OCI-LY3 (cell line): ENCODE measurements at regions not wholly inside any gene's neighbourhood (a gene's known extent, or its start where the extent isn't known, plus 50 kb on each side); places are given as distances from the start of the nearest gene placed in this dataset.

Experiments used
- H2AFZ ChIP-seq: fragments of 200-600, 300-600 bp; shearing (Covaris generic); 2 replicates; pipeline ENCODE4 v1.6.0; 2014; ENCODE audit warnings: antibody characterized with exemption, low read depth, low read length
- H3K27ac ChIP-seq: fragments of 200-600, 300-600 bp; sonication (generic); 2 replicates; pipeline ENCODE4 v1.5.1; 2014; ENCODE audit warnings: mild to moderate bottlenecking, low read length, moderate library complexity, mixed read lengths
- H3K27me3 ChIP-seq: fragments of 200-600, 300-600 bp; sonication (generic); 2 replicates; pipeline ENCODE4 v1.6.1; 2014; ENCODE audit warnings: low read depth, low read length, mixed read lengths
- H3K36me3 ChIP-seq: fragments of 200-600, 300-600 bp; sonication (generic); replicated peaks from 2 replicates; pipeline ENCODE3; 2014; ENCODE audit warnings: low read depth, low read length, mixed read lengths
- H3K4me1 ChIP-seq: fragments of 300-600, 200-600 bp; sonication (generic); 2 replicates; pipeline ENCODE4 v1.6.1; 2014; ENCODE audit warnings: low read length, mixed read lengths
- H3K4me2 ChIP-seq: fragments of 200-600, 300-600 bp; sonication (generic); 2 replicates; pipeline ENCODE4 v1.6.1; 2014; ENCODE audit warnings: low read length, mixed read lengths
- H3K4me3 ChIP-seq: fragments of 300-600, 200-600 bp; sonication (generic); 2 replicates; pipeline ENCODE4 v1.5.1; 2014; ENCODE audit warnings: antibody characterized with exemption, mild to moderate bottlenecking, low read length, moderate library complexity
- H3K79me2 ChIP-seq: fragments of 300-600, 200-600 bp; shearing (Covaris generic); 2 replicates; pipeline ENCODE4 v1.6.1; 2014; ENCODE audit warnings: mild to moderate bottlenecking, low read length, mixed read lengths
- H3K9ac ChIP-seq: fragments of 300-600, 200-600 bp; shearing (Covaris generic); 2 replicates; pipeline ENCODE4 v1.6.0; 2014; ENCODE audit warnings: mild to moderate bottlenecking, low read length, moderate library complexity
- H3K9me3 ChIP-seq: fragments of 200-600, 300-600 bp; shearing (Covaris generic); 2 replicates; pipeline ENCODE4 v1.6.1; 2014; ENCODE audit warnings: low read length, mixed read lengths; ENCODE audit not compliant: insufficient read depth
- H4K20me1 ChIP-seq: fragments of 200-600, 300-600 bp; sonication (generic); 2 replicates; pipeline ENCODE4 v1.6.1; 2016; ENCODE audit warnings: low read length, mixed read lengths; ENCODE audit not compliant: insufficient read depth
- CTCF ChIP-seq: fragments of 200-600, 300-600 bp; sonication (generic); IDR thresholded peaks from 2 replicates; pipeline ENCODE4 v1.5.1; 2014; ENCODE audit warnings: antibody characterized with exemption, low read length, low read depth
- EZH2phosphoT487 ChIP-seq: fragments of 200-600 bp; shearing (Covaris generic); IDR thresholded peaks from 2 replicates; pipeline ENCODE4 v1.6.1; 2018; ENCODE audit warnings: antibody characterized with exemption, mixed run types, low read depth

GRCh38 chr10:90407131-90407530 is 450.7 kb downstream of the HTR7 start:
- TF ChIP-seq CTCF (no peak), EZH2phosphoT487 (no peak)
- no peaks in the 10 kb centered on the region for H3K27me3 ChIP-seq
- H2AFZ ChIP-seq = no peak overlapping the region
- H3K4me3 ChIP-seq = no peak overlapping the region
- no peak overlapping the region for H3K9ac ChIP-seq
- no peak overlapping the region for H3K4me2 ChIP-seq
- H3K27ac ChIP-seq = no peak overlapping the region
- no peaks in the 10 kb centered on the region for H3K9me3 ChIP-seq
- no peaks in the 10 kb centered on the region for H3K79me2 ChIP-seq
- no peaks in the 10 kb centered on the region for H3K4me1 ChIP-seq
- H4K20me1 ChIP-seq = no peaks in the 10 kb centered on the region
- no peaks in the 10 kb centered on the region for H3K36me3 ChIP-seq

GRCh38 chr10:90407851-90408250 is 450.0 kb downstream of the HTR7 start:
- no peaks in the 10 kb centered on the region for H3K36me3 ChIP-seq

GRCh38 chr10:90412582-90412981 is 445.3 kb downstream of the HTR7 start:
- TF ChIP-seq CTCF (no peak), EZH2phosphoT487 (no peak)

More at GRCh38 chr10:90407851-90408250, 450.0 kb downstream of the HTR7 start:
- no peak overlapping the region for H3K4me3 ChIP-seq
- H4K20me1 ChIP-seq = no peaks in the 10 kb centered on the region
- no peaks in the 10 kb centered on the region for H3K9me3 ChIP-seq
- no peak for TF ChIP-seq CTCF
- TF ChIP-seq EZH2phosphoT487 = no peak
- H3K27ac ChIP-seq = no peak overlapping the region
- no peaks in the 10 kb centered on the region for H3K27me3 ChIP-seq
- no peaks in the 10 kb centered on the region for H3K4me1 ChIP-seq
- H2AFZ ChIP-seq = no peak overlapping the region
- no peaks in the 10 kb centered on the region for H3K79me2 ChIP-seq
- no peak overlapping the region for H3K9ac ChIP-seq
- H3K4me2 ChIP-seq = no peak overlapping the region

GRCh38 chr10:90413196-90413595 is 444.6 kb downstream of the HTR7 start:
- Histone ChIP-seq H3K9ac (no peak overlapping the region), H3K27me3 (no peaks in the 10 kb centered on the region), H3K4me1 (no peaks in the 10 kb centered on the region), H3K4me3 (no peak overlapping the region), H3K79me2 (no peaks in the 10 kb centered on the region), H3K36me3 (no peaks in the 10 kb centered on the region), H2AFZ (no peak overlapping the region), H4K20me1 (no peaks in the 10 kb centered on the region), H3K27ac (no peak overlapping the region), H3K9me3 (no peaks in the 10 kb centered on the region), H3K4me2 (no peak overlapping the region)
- TF ChIP-seq CTCF = no peak

More at GRCh38 chr10:90412582-90412981, 445.3 kb downstream of the HTR7 start:
- Histone ChIP-seq H3K79me2 (no peaks in the 10 kb centered on the region), H3K4me1 (no peaks in the 10 kb centered on the region), H3K27me3 (no peaks in the 10 kb centered on the region), H3K4me3 (no peak overlapping the region), H4K20me1 (no peaks in the 10 kb centered on the region), H3K9ac (no peak overlapping the region), H3K4me2 (no peak overlapping the region), H3K27ac (no peak overlapping the region), H3K36me3 (no peaks in the 10 kb centered on the region), H2AFZ (no peak overlapping the region), H3K9me3 (no peaks in the 10 kb centered on the region)
